HG03139 (cell line): ENCODE measurements at regions not wholly inside any gene's neighbourhood (a gene's known extent, or its start where the extent isn't known, plus 50 kb on each side); places are given as distances from the start of the nearest gene placed in this dataset.
"Not testable (repeated sequence)": the region's sequence is repeated elsewhere in the genome, so short reads cannot be mapped to it uniquely, and the experiment has no call there.

ENCODE experiments used
- ATAC-seq: cut with Tn5 transposase; IDR thresholded peaks from one replicate; pipeline ENCODE4 v1.9.1; 2021; ENCODE audit not compliant: unreplicated experiment

- no peak for ATAC-seq
Measured at GRCh38 chr2:241981076-241981700, 111.7 kb downstream of the RTP5 start.

GRCh38 chr2:241982706-241983570 is 113.4 kb downstream of the RTP5 start:
- ATAC-seq: no peak

- ATAC-seq: no peak
Measured at GRCh38 chr2:241983571-241984270, 114.2 kb downstream of the RTP5 start.

GRCh38 chr2:241984271-241984655 is 114.7 kb downstream of the RTP5 start:
- ATAC-seq: no peak

- no peak for ATAC-seq
Measured at GRCh38 chr2:241984658-241985057, 115.1 kb downstream of the RTP5 start.

- not testable (repeated sequence) for ATAC-seq
Measured at GRCh38 chr2:241985161-241985985, 115.8 kb downstream of the RTP5 start.

GRCh38 chr2:241985986-241986329 is 116.4 kb downstream of the RTP5 start:
- no peak for ATAC-seq

- ATAC-seq: no peak
Measured at GRCh38 chr2:241986836-241987641, 117.5 kb downstream of the RTP5 start.

- no peak for ATAC-seq
Measured at GRCh38 chr2:241987726-241988125, 118.2 kb downstream of the RTP5 start.

- no peak for ATAC-seq
Measured at GRCh38 chr2:241988146-241988545, 118.6 kb downstream of the RTP5 start.

GRCh38 chr2:241989074-241989473 is 119.5 kb downstream of the RTP5 start:
- ATAC-seq: no peak

GRCh38 chr2:241990466-241990865 is 120.9 kb downstream of the RTP5 start:
- ATAC-seq: no peak

GRCh38 chr2:241991299-241991698 is 121.8 kb downstream of the RTP5 start:
- ATAC-seq: no peak

- no peak for ATAC-seq
Measured at GRCh38 chr2:241992753-241993152, 123.2 kb downstream of the RTP5 start.

- ATAC-seq: no peak
Measured at GRCh38 chr2:241993386-241994005, 124.0 kb downstream of the RTP5 start.

GRCh38 chr2:241994086-241994485 is 124.6 kb downstream of the RTP5 start:
- no peak for ATAC-seq

GRCh38 chr2:241994556-241995213 is 125.2 kb downstream of the RTP5 start:
- no peak for ATAC-seq

GRCh38 chr2:241996100-241996499 is 126.6 kb downstream of the RTP5 start:
- ATAC-seq: no peak

GRCh38 chr2:241997017-241997416 is 127.5 kb downstream of the RTP5 start:
- ATAC-seq: no peak
